Endothelial cell of umbilical vein (primary cell): ENCODE measurements at regions not wholly inside any gene's neighbourhood (a gene's known extent, or its start where the extent isn't known, plus 50 kb on each side); places are given as distances from the start of the nearest gene placed in this dataset.

ENCODE experiments used
- BruUV-seq: library from RNA; stranded (reverse); fragments of 400-500 nt; replicated peaks from 2 replicates; lab custom pipeline; 2021; lab: Mats Ljungman, UMichigan
- CTCF ChIA-PET: fragments of 300-600, 350-600 bp; sonication (Branson Sonifier 250); formaldehyde crosslinking; loops from one replicate; lab custom pipeline; 2021; ENCODE audit warnings: antibody characterized with exemption, inconsistent platforms; lab: Charles Lee
- POLR2A ChIA-PET: fragments of 300-600, 350-600 bp; sonication (Branson Sonifier 250); formaldehyde crosslinking; loops from one replicate; lab custom pipeline; 2021; ENCODE audit warnings: antibody characterized with exemption, inconsistent platforms; lab: Charles Lee
- DNase-seq: peaks from one replicate; pipeline ENCODE4 v3.0.0-alpha.2; 2011; ENCODE audit warnings: low read depth, low spot score
- FAIRE-seq: peaks from 2 replicates; lab custom pipeline; 2011; peaks lifted over from hg19 to GRCh38; lab: Jason Lieb, UNC
- H2AFZ ChIP-seq: 2 replicates; pipeline ENCODE4 v1.6.0; 2012; ENCODE audit warnings: low read depth, low read length, control low read depth, inconsistent platforms
- H3K27ac ChIP-seq: 2 replicates; pipeline ENCODE4 v1.5.1; 2011; ENCODE audit warnings: low read depth, mild to moderate bottlenecking, control low read depth, low read length, moderate library complexity; ENCODE audit not compliant: insufficient read depth
- H3K27me3 ChIP-seq, 2 experiments: 2 replicates each; pipeline versions ENCODE4 v1.6.0 to v1.6.1; 2011; ENCODE audit warnings: low read length in 2 of 2, mixed read lengths in 1 of 2; ENCODE audit not compliant: control insufficient read depth in 2 of 2, insufficient read depth in 2 of 2
- H3K36me3 ChIP-seq, 2 experiments: 2 replicates in 1 of 2; 3 replicates in 1 of 2; pipeline ENCODE4 v1.5.1; 2011; ENCODE audit warnings: low read length in 2 of 2, mild to moderate bottlenecking in 1 of 2, moderate library complexity in 1 of 2; ENCODE audit not compliant: control insufficient read depth in 2 of 2, insufficient read depth in 2 of 2; ENCODE audit errors: extremely low read depth in 1 of 2
- H3K4me1 ChIP-seq: 3 replicates; pipeline ENCODE4 v1.5.1; 2011; ENCODE audit warnings: mild to moderate bottlenecking, low read length; ENCODE audit not compliant: control insufficient read depth, insufficient read depth; ENCODE audit errors: extremely low read depth
- H3K4me2 ChIP-seq: 2 replicates; pipeline ENCODE4 v1.6.1; 2011; ENCODE audit warnings: low read length, control low read depth, mixed read lengths; ENCODE audit not compliant: insufficient read depth
- H3K4me3 ChIP-seq, 3 experiments: fragments of 200-600 bp in 1 of 3; sonication (generic), shearing (Covaris generic) in 1 of 3; replicated peaks in 1 of 3; 2 replicates each; pipeline ENCODE4 v1.5.1; 2011 to 2016; ENCODE audit warnings: control low read depth in 3 of 3, low read length in 3 of 3, mild to moderate bottlenecking in 2 of 3, inconsistent platforms in 1 of 3, low read depth in 1 of 3, moderate library complexity in 1 of 3; ENCODE audit not compliant: insufficient read depth in 1 of 3
- H3K79me2 ChIP-seq: 2 replicates; pipeline ENCODE4 v1.6.0; 2012; ENCODE audit warnings: low read length, inconsistent platforms; ENCODE audit not compliant: control insufficient read depth, insufficient read depth
- H3K9ac ChIP-seq: replicated peaks from 2 replicates; pipeline ENCODE3; 2011; ENCODE audit warnings: low read length, control low read depth; ENCODE audit not compliant: insufficient read depth; ENCODE audit errors: extremely low read depth
- H3K9me1 ChIP-seq: replicated peaks from 3 replicates; pipeline ENCODE4 v1.6.0; 2011; ENCODE audit warnings: mild to moderate bottlenecking, low read length; ENCODE audit not compliant: control insufficient read depth, insufficient read depth; ENCODE audit errors: extremely low read depth
- H3K9me3 ChIP-seq: replicated peaks from 2 replicates; pipeline ENCODE4 v1.5.1; 2012; ENCODE audit warnings: low read length, inconsistent platforms; ENCODE audit not compliant: control insufficient read depth, insufficient read depth
- H4K20me1 ChIP-seq: replicated peaks from 2 replicates; pipeline ENCODE3; 2011; ENCODE audit warnings: mild to moderate bottlenecking, low read length; ENCODE audit not compliant: control insufficient read depth, insufficient read depth; ENCODE audit errors: extremely low read depth
- CTCF ChIP-seq, 2 donors: IDR thresholded peaks; 1 replicate in 1 of 2; 2 replicates in 1 of 2; pipeline ENCODE4 v1.5.1; 2011; ENCODE audit warnings: low read length in 2 of 2, mild to moderate bottlenecking in 2 of 2, moderate library complexity in 2 of 2, control low read depth in 1 of 2, inconsistent platforms in 1 of 2, low read depth in 1 of 2; ENCODE audit not compliant: insufficient read depth in 1 of 2; ENCODE audit errors: extremely low read depth in 1 of 2
- FOS ChIP-seq: IDR thresholded peaks from 2 replicates; pipeline ENCODE4 v1.6.1; 2011; ENCODE audit warnings: mild to moderate bottlenecking, low read length, moderate library complexity, borderline replicate concordance; ENCODE audit not compliant: insufficient read depth
- GATA2 ChIP-seq: IDR thresholded peaks from 2 replicates; pipeline ENCODE4 v1.7.0; 2011; ENCODE audit warnings: low read depth, mild to moderate bottlenecking, moderate library complexity, mixed read lengths, low read length; ENCODE audit not compliant: insufficient read length, insufficient read depth
- JUN ChIP-seq: IDR thresholded peaks from 2 replicates; pipeline ENCODE4 v1.6.1; 2011; ENCODE audit warnings: borderline replicate concordance, low read depth; ENCODE audit not compliant: insufficient read length, insufficient read depth
- MAX ChIP-seq: IDR thresholded peaks from 2 replicates; pipeline ENCODE4 v1.6.1; 2011; ENCODE audit not compliant: insufficient read depth, insufficient read length
- dilution Hi-C: fragments of 300-500 bp; cut with MboI; formaldehyde crosslinking; loops from one replicate; pipeline ENCODE4 v1.15.0; 2019; ENCODE audit warnings: low sequenced_read_pairs; ENCODE audit not compliant: extremely low pct_ligation_motif_present
- intact Hi-C: fragments of 100-400 bp; cut with micrococcal nuclease; formaldehyde crosslinking; loops from one replicate; pipeline ENCODE4 v1.10.0; 2022

- H2AFZ ChIP-seq: no peak overlapping the region
- H3K36me3 ChIP-seq: no peaks in the 10 kb centered on the region
- no peaks in the 10 kb centered on the region for H3K9me3 ChIP-seq
- H3K4me2 ChIP-seq: no peak overlapping the region
- no peak overlapping the region for H3K4me3 ChIP-seq
- POLR2A ChIA-PET: no interaction called here
- intact Hi-C loops (no loop called here), dilution Hi-C loops (no loop called here)
- FAIRE-seq (no peak), DNase-seq (no peak)
- no peak overlapping the region for H3K27ac ChIP-seq
- no peak for TF ChIP-seq GATA2
- no peak for TF ChIP-seq MAX
- TF ChIP-seq JUN: no peak
- no peak for TF ChIP-seq CTCF (IDR thresholded peaks at IDR 0.05; ENCODE audit: extremely low read depth in 1 of 2, insufficient read depth in 1 of 2, low read depth in 1 of 2, low read length in 2 of 2)
- TF ChIP-seq FOS: no peak
- H3K9me1 ChIP-seq: no peaks in the 10 kb centered on the region
- CTCF ChIA-PET: no interaction called here
- H3K4me1 ChIP-seq: peaks cover 9% of the 10 kb centered on the region
- no peaks in the 10 kb centered on the region for H3K27me3 ChIP-seq
- no peak overlapping the region for H3K9ac ChIP-seq
- no peaks in the 10 kb centered on the region for H3K79me2 ChIP-seq
- no peaks in the 10 kb centered on the region for H4K20me1 ChIP-seq
- no TSS peak for BruUV-seq
Observed at GRCh38 chr12:92342574-92342973, 196.9 kb upstream of the BTG1 start.
